HFF-Myc (cell line): ENCODE measurements at regions not wholly inside any gene's neighbourhood (a gene's known extent, or its start where the extent isn't known, plus 50 kb on each side); places are given as distances from the start of the nearest gene placed in this dataset.

Experiments
- DNase-seq: peaks from one replicate; pipeline ENCODE4 v3.0.0-alpha.2; 2011; ENCODE audit warnings: low read depth; ENCODE audit errors: extremely low read depth
- H3K4me3 ChIP-seq: replicated peaks from 2 replicates; pipeline ENCODE4 v1.5.1; 2011; ENCODE audit warnings: low read depth, mild to moderate bottlenecking, control low read depth, low read length
- CTCF ChIP-seq: IDR thresholded peaks from 2 replicates; pipeline ENCODE4 v1.5.1; 2012; ENCODE audit warnings: mild to moderate bottlenecking, low read depth, low read length, control low read depth; ENCODE audit errors: missing control alignments

GRCh38 chr4:57550198-57550597 lies 440.0 kb upstream of the IGFBP7 start:
- DNase-seq, result no peak
- H3K4me3 ChIP-seq, result no peak overlapping the region
- no peak for TF ChIP-seq CTCF

- no peak for DNase-seq
- no peak overlapping the region for H3K4me3 ChIP-seq
- TF ChIP-seq CTCF, result no peak
These were observed 438.7 kb upstream of the IGFBP7 start for GRCh38 chr4:57548856-57549255.

GRCh38 chr4:57544811-57545654 lies 434.8 kb upstream of the IGFBP7 start:
- H3K4me3 ChIP-seq, result no peak overlapping the region
- no peak for DNase-seq
- no peak for TF ChIP-seq CTCF

GRCh38 chr4:57504797-57505530 lies 394.8 kb upstream of the IGFBP7 start:
- TF ChIP-seq CTCF, result no peak
- DNase-seq, result no peak
- H3K4me3 ChIP-seq, result no peak overlapping the region

GRCh38 chr4:57504139-57504538 lies 394.0 kb upstream of the IGFBP7 start:
- no peak overlapping the region for H3K4me3 ChIP-seq
- no peak for DNase-seq
- no peak for TF ChIP-seq CTCF

GRCh38 chr4:57501720-57502119 lies 391.5 kb upstream of the IGFBP7 start:
- no peak overlapping the region for H3K4me3 ChIP-seq
- DNase-seq, result no peak
- TF ChIP-seq CTCF, result no peak

- TF ChIP-seq CTCF, result no peak
- H3K4me3 ChIP-seq, result no peak overlapping the region
- DNase-seq, result no peak
These were observed 389.6 kb upstream of the IGFBP7 start for GRCh38 chr4:57499786-57500185.
